Fibroblast of lung (primary cell): ENCODE measurements at regions not wholly inside any gene's neighbourhood (a gene's known extent, or its start where the extent isn't known, plus 50 kb on each side); places are given as distances from the start of the nearest gene placed in this dataset.

Source experiments
- CTCF ChIP-seq, 2 donors: IDR thresholded peaks in 1 of 2; conservative IDR thresholded peaks in 1 of 2; 1 replicate in 1 of 2; 2 replicates in 1 of 2; pipeline ENCODE4 v1.5.1; 2011 to 2012; ENCODE audit warnings: low read length in 2 of 2, control low read depth in 1 of 2, inconsistent platforms in 1 of 2, low read depth in 1 of 2, mild to moderate bottlenecking in 1 of 2
- EZH2 ChIP-seq: IDR thresholded peaks from 2 replicates; pipeline ENCODE4 v1.5.1; 2012; ENCODE audit warnings: low read length, control low read depth, mild to moderate bottlenecking; ENCODE audit errors: missing control alignments

- TF ChIP-seq EZH2 (no peak), CTCF (conservative IDR thresholded peaks at IDR 0.05 in 1 of 2, IDR thresholded peaks at IDR 0.05 in 1 of 2; ENCODE audit: low read depth in 1 of 2, low read length in 2 of 2) (no peak)
These were observed 781.6 kb downstream of the BRD1 start for GRCh38 chr22:49046000-49046545.
